CD1c-positive myeloid dendritic cell (primary cell): ENCODE measurements at regions not wholly inside any gene's neighbourhood (a gene's known extent, or its start where the extent isn't known, plus 50 kb on each side); places are given as distances from the start of the nearest gene placed in this dataset.

Source experiments
- DNase-seq: peaks from one replicate; pipeline ENCODE4 v3.0.0-alpha.2; 2016; ENCODE audit errors: extremely low spot score

GRCh38 chr4:1542516-1543320 lies 136.5 kb upstream of the NKX1-1 start:
- DNase-seq: no peak

- no peak for DNase-seq
Observed at GRCh38 chr4:1542226-1542490, 135.9 kb upstream of the NKX1-1 start.

- no peak for DNase-seq
Observed at GRCh38 chr4:1541449-1542225, 135.4 kb upstream of the NKX1-1 start.

- no peak for DNase-seq
Observed at GRCh38 chr4:1540601-1541375, 134.5 kb upstream of the NKX1-1 start.

- no peak for DNase-seq
Observed at GRCh38 chr4:1539859-1540600, 133.8 kb upstream of the NKX1-1 start.

- no peak for DNase-seq
Observed at GRCh38 chr4:1538941-1539772, 132.9 kb upstream of the NKX1-1 start.

- no peak for DNase-seq
Observed at GRCh38 chr4:1538096-1538410, 131.8 kb upstream of the NKX1-1 start.

GRCh38 chr4:1537410-1538095 lies 131.3 kb upstream of the NKX1-1 start:
- DNase-seq: no peak

GRCh38 chr4:1536579-1537409 lies 130.6 kb upstream of the NKX1-1 start:
- DNase-seq: no peak

GRCh38 chr4:1535926-1536578 lies 129.8 kb upstream of the NKX1-1 start:
- no peak for DNase-seq

GRCh38 chr4:1534876-1535526 lies 128.8 kb upstream of the NKX1-1 start:
- no peak for DNase-seq

- DNase-seq: no peak
Observed at GRCh38 chr4:1534095-1534872, 128.0 kb upstream of the NKX1-1 start.

GRCh38 chr4:1533501-1534064 lies 127.3 kb upstream of the NKX1-1 start:
- DNase-seq: no peak

GRCh38 chr4:1532549-1533395 lies 126.5 kb upstream of the NKX1-1 start:
- DNase-seq: no peak

- DNase-seq: no peak
Observed at GRCh38 chr4:1531683-1532548, 125.7 kb upstream of the NKX1-1 start.

- no peak for DNase-seq
Observed at GRCh38 chr4:1530356-1530755, 124.1 kb upstream of the NKX1-1 start.
